ENCODE measurements at regions not wholly inside any gene's neighbourhood (a gene's known extent, or its start where the extent isn't known, plus 50 kb on each side); places are given as distances from the start of the nearest gene placed in this dataset.

DNA sequence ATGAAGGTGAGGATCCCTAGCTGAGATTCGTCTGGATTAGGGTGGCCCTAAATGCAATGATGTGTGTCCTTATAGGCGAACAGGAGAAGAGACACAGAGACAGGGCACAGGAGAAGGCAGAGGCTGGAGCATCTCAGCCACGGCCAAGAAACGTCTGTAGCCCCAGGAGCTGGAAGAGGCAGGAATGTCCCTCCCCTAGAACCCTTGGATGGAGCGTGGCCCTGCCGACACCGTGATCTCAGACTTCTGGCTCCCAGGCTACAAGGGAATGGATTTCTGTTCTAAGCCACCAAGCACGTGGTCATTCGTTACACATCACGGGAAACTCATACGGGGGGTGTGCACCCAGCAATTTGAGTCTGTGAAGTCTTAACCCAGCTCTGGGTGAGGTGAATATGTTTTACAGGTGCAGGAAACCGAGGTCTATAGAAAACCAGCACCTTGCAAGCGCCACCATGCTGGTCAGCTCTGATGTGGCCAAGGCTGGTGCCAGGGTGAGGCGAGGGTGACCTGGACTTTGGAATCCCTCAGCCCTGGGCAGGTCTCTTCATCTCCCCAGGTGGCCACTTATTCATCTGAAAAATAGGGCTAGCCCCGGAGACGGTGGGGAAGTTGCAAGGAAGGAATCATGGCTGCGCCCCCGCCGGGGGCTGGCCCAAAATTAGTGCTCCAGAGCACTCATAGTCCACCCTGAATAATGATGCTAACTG, 89.5 kb upstream of the FGF3 start:
- Mint-ChIP-seq H3K4me3 (no peak overlapping the region), H3K4me1 (peaks cover 2 to 10% of the 10 kb centered on the region in 2 experiments; a peak in 1 of 4 replicates), H3K9me3 (no peaks in the 10 kb centered on the region), H3K36me3 (ENCODE audit: insufficient read depth in 1 of 3, low read depth in 3 of 3) (no peaks in the 10 kb centered on the region; a peak in 1 of 7 replicates), H3K27me3 (ENCODE audit: low read depth) (peaks cover 6% of the 10 kb centered on the region), H3K27ac (no peak overlapping the region)
- WGBS (ENCODE audit: extremely low coverage, insufficient read length, low lambda C conversion rate): no CpG with 5 or more reads among the region's 19 CpGs
- Histone ChIP-seq H3K14ac (ENCODE audit: insufficient read depth, low read length) (no peak overlapping the region), H3K4ac (ENCODE audit: low read depth, low read length) (no peak overlapping the region), H3K4me1 (ENCODE audit: insufficient read depth, low read length) (no peaks in the 10 kb centered on the region), H3K23ac (ENCODE audit: insufficient read length, low read depth, low read length) (no peak overlapping the region), H4K5ac (ENCODE audit: insufficient read length, low read depth, low read length) (no peak overlapping the region), H2BK12ac (ENCODE audit: insufficient read length, low read depth, low read length) (no peak overlapping the region), H2BK120ac (ENCODE audit: low read depth, low read length, poor library complexity, severe bottlenecking) (no peak overlapping the region), H4K8ac (replicated peaks; ENCODE audit: insufficient read length, low read depth, low read length) (no peak overlapping the region), H3K9me3 (ENCODE audit: control insufficient read depth, low read depth, low read length) (no peaks in the 10 kb centered on the region), H3K27me3 (ENCODE audit: insufficient read depth, low read length) (no peaks in the 10 kb centered on the region), H2BK15ac (ENCODE audit: low read depth, low read length) (no peak overlapping the region), H3K9ac (ENCODE audit: extremely low read depth, insufficient read length, low read length) (no peak overlapping the region), H2BK20ac (ENCODE audit: low read depth, low read length, poor library complexity, severe bottlenecking) (no peak overlapping the region), H3K27ac (ENCODE audit: insufficient read length, low read depth, low read length) (no peak overlapping the region), H2BK5ac (ENCODE audit: insufficient read length, low read length) (no peak overlapping the region), H4K91ac (ENCODE audit: insufficient read length, low read depth, low read length) (no peak overlapping the region), H3K79me1 (ENCODE audit: insufficient read depth, low read depth, low read length, poor library complexity, severe bottlenecking) (no peaks in the 10 kb centered on the region), H3K56ac (ENCODE audit: insufficient read length, low read depth, low read length) (no peak overlapping the region), H3K18ac (ENCODE audit: insufficient read length, low read depth, low read length) (no peak overlapping the region), H3T11ph (ENCODE audit: low read length) (no peak overlapping the region), H3K23me2 (ENCODE audit: insufficient read length, low read depth, low read length, poor library complexity, severe bottlenecking) (no peaks in the 10 kb centered on the region), H4K20me1 (ENCODE audit: control insufficient read depth, insufficient read depth, insufficient read length) (no peaks in the 10 kb centered on the region), H3K79me2 (ENCODE audit: insufficient read depth, low read length) (no peaks in the 10 kb centered on the region), H3K4me2 (ENCODE audit: insufficient read depth, insufficient read length, low read length) (no peak overlapping the region), H2AK5ac (ENCODE audit: insufficient read length, low read length) (no peak overlapping the region), H2AFZ (ENCODE audit: low read length) (no peak overlapping the region)
- DNase-seq: no peak
- TF ChIP-seq, protein P1, sequence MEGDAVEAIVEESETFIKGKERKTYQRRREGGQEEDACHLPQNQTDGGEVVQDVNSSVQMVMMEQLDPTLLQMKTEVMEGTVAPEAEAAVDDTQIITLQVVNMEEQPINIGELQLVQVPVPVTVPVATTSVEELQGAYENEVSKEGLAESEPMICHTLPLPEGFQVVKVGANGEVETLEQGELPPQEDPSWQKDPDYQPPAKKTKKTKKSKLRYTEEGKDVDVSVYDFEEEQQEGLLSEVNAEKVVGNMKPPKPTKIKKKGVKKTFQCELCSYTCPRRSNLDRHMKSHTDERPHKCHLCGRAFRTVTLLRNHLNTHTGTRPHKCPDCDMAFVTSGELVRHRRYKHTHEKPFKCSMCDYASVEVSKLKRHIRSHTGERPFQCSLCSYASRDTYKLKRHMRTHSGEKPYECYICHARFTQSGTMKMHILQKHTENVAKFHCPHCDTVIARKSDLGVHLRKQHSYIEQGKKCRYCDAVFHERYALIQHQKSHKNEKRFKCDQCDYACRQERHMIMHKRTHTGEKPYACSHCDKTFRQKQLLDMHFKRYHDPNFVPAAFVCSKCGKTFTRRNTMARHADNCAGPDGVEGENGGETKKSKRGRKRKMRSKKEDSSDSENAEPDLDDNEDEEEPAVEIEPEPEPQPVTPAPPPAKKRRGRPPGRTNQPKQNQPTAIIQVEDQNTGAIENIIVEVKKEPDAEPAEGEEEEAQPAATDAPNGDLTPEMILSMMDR (conservative IDR thresholded peaks at IDR 0.05): no peak
